ENCODE measurements at regions not wholly inside any gene's neighbourhood (a gene's known extent, or its start where the extent isn't known, plus 50 kb on each side); places are given as distances from the start of the nearest gene placed in this dataset.

DNA sequence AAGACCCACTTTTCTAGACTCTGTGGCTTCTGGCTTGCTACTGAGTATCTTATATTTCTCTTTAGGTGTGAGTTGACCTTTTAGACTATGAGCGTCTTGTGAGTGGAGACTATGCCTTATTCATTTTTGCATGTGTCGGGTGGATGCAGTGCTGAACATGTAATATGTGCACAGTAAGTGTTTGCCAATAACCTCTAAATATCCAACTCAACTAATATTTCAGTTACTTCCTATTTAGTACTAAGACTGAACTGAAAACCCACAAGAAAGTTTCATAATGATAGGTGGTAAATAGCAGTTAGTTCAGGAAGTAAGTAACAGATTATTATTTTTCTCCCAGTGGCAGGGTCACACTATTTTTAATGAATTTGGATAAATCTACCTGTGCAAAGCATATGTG lies 269.3 kb downstream of the KCNRG start:
- H3K27me3 ChIP-seq (ENCODE audit: insufficient read depth, low read length, poor library complexity) = no peaks in the 10 kb centered on the region
- 0 out of 2 replicates have a peak overlapping the region, but pooled peaks have one; percentile 7 for H2AFZ ChIP-seq (ENCODE audit: low read depth, low read length)
- H3K9me3 ChIP-seq (ENCODE audit: insufficient read depth, low read length, severe bottlenecking) = peaks cover 9% of the 10 kb centered on the region
- no peaks in the 10 kb centered on the region for H3K79me2 ChIP-seq (ENCODE audit: insufficient read depth, low read length)
- peaks cover 9% of the 10 kb centered on the region for H3K4me1 ChIP-seq (ENCODE audit: insufficient read depth, low read length)
- no peak overlapping the region for H3K9ac ChIP-seq (ENCODE audit: low read depth, low read length)
- H3K27ac ChIP-seq (ENCODE audit: low read length) = no peak overlapping the region; the same call in 1 of the 2 replicates
- H3K4me2 ChIP-seq (ENCODE audit: insufficient read depth, low read length) = no peak overlapping the region
- ATAC-seq (ENCODE audit: insufficient read depth, low read depth) (0 out of 3 replicates have a peak, but pooled peaks have one; percentile 14), DNase-seq (no peak)
- no peak for TF ChIP-seq EZH2 (IDR thresholded peaks at IDR 0.05; ENCODE audit: borderline replicate concordance, low read depth, low read length, severe bottlenecking)
- TF ChIP-seq, protein P1, sequence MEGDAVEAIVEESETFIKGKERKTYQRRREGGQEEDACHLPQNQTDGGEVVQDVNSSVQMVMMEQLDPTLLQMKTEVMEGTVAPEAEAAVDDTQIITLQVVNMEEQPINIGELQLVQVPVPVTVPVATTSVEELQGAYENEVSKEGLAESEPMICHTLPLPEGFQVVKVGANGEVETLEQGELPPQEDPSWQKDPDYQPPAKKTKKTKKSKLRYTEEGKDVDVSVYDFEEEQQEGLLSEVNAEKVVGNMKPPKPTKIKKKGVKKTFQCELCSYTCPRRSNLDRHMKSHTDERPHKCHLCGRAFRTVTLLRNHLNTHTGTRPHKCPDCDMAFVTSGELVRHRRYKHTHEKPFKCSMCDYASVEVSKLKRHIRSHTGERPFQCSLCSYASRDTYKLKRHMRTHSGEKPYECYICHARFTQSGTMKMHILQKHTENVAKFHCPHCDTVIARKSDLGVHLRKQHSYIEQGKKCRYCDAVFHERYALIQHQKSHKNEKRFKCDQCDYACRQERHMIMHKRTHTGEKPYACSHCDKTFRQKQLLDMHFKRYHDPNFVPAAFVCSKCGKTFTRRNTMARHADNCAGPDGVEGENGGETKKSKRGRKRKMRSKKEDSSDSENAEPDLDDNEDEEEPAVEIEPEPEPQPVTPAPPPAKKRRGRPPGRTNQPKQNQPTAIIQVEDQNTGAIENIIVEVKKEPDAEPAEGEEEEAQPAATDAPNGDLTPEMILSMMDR (IDR thresholded peaks at IDR 0.05; ENCODE audit: borderline replicate concordance, extremely low read depth, low read length, poor library complexity, severe bottlenecking) = no peak
- no peaks in the 10 kb centered on the region for H3K36me3 ChIP-seq (ENCODE audit: insufficient read depth, low read length)
- no peak overlapping the region for H3K4me3 ChIP-seq (ENCODE audit: low read depth in 1 of 2, low read length in 2 of 2)
- H4K20me1 ChIP-seq (ENCODE audit: insufficient read depth, low read length) = no peaks in the 10 kb centered on the region

DNA sequence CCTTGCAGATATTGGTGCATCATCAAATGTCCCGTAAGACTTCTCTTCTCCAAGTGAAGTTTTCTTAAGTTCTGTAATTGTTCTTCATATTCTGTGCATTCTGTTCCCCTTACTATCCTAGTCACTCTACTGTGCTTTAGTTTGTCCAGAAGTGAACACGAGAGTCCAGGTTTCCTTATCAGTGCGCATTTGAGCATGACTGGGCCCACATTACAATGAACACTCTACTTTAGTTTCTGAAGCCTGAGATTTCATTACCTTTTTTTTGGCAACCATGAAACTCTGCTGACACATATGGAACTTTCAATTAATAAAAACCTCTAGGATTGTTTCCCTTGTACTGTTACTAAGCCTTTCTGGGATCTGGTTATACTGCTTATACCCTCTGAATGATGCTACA lies 270.0 kb downstream of the KCNRG start:
- Histone ChIP-seq H3K9ac (ENCODE audit: low read depth, low read length) (no peak overlapping the region), H3K4me2 (ENCODE audit: insufficient read depth, low read length) (no peak overlapping the region), H3K27ac (ENCODE audit: low read length) (no peak overlapping the region), H3K9me3 (ENCODE audit: insufficient read depth, low read length, severe bottlenecking) (peaks cover 12% of the 10 kb centered on the region), H3K79me2 (ENCODE audit: insufficient read depth, low read length) (no peaks in the 10 kb centered on the region), H3K27me3 (ENCODE audit: insufficient read depth, low read length, poor library complexity) (no peaks in the 10 kb centered on the region), H2AFZ (ENCODE audit: low read depth, low read length) (no peak overlapping the region), H3K4me1 (ENCODE audit: insufficient read depth, low read length) (peaks cover 9% of the 10 kb centered on the region), H4K20me1 (ENCODE audit: insufficient read depth, low read length) (no peaks in the 10 kb centered on the region), H3K36me3 (ENCODE audit: insufficient read depth, low read length) (no peaks in the 10 kb centered on the region), H3K4me3 (ENCODE audit: low read depth in 1 of 2, low read length in 2 of 2) (no peak overlapping the region)
- DNase-seq = no peak
- TF ChIP-seq, protein P1 (IDR thresholded peaks at IDR 0.05; ENCODE audit: borderline replicate concordance, extremely low read depth, low read length, poor library complexity, severe bottlenecking) = no peak
- TF ChIP-seq EZH2 (IDR thresholded peaks at IDR 0.05; ENCODE audit: borderline replicate concordance, low read depth, low read length, severe bottlenecking) = no peak
- no peak for ATAC-seq (ENCODE audit: insufficient read depth, low read depth)

DNA sequence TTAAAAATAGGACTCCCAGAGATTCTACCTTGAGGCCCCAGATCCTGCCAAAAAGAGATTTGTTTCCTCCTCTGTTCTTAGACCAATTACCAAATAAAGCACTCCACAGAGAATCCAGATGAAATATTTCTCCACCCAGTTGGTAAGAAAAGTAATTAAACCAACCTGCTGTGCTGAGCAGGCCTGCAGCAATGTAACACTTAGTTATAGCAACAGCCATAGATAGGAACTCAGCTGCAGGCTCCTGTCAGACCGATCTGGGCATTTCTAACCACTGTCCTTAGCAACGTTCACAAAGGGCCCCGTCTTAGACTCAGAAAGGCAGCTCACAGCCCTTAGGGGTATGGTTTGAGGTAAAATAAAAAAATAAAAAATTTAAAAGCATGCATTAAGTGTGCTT lies 271.1 kb downstream of the KCNRG start:
- Histone ChIP-seq H3K79me2 (ENCODE audit: insufficient read depth, low read length) (no peaks in the 10 kb centered on the region), H3K4me3 (ENCODE audit: low read depth in 1 of 2, low read length in 2 of 2) (no peak overlapping the region), H3K4me1 (ENCODE audit: insufficient read depth, low read length) (peaks cover 9% of the 10 kb centered on the region), H3K9ac (ENCODE audit: low read depth, low read length) (no peak overlapping the region), H4K20me1 (ENCODE audit: insufficient read depth, low read length) (no peaks in the 10 kb centered on the region), H3K9me3 (ENCODE audit: insufficient read depth, low read length, severe bottlenecking) (peaks cover 12% of the 10 kb centered on the region), H2AFZ (ENCODE audit: low read depth, low read length) (no peak overlapping the region; the same call in 1 of the 2 replicates), H3K36me3 (ENCODE audit: insufficient read depth, low read length) (no peaks in the 10 kb centered on the region), H3K4me2 (ENCODE audit: insufficient read depth, low read length) (no peak overlapping the region), H3K27ac (ENCODE audit: low read length) (no peak overlapping the region), H3K27me3 (ENCODE audit: insufficient read depth, low read length, poor library complexity) (no peaks in the 10 kb centered on the region)
- no peak for DNase-seq
- no peak for TF ChIP-seq EZH2 (IDR thresholded peaks at IDR 0.05; ENCODE audit: borderline replicate concordance, low read depth, low read length, severe bottlenecking)
- TF ChIP-seq, protein P1 (IDR thresholded peaks at IDR 0.05; ENCODE audit: borderline replicate concordance, extremely low read depth, low read length, poor library complexity, severe bottlenecking) = no peak
- ATAC-seq (ENCODE audit: insufficient read depth, low read depth) = no peak

DNA sequence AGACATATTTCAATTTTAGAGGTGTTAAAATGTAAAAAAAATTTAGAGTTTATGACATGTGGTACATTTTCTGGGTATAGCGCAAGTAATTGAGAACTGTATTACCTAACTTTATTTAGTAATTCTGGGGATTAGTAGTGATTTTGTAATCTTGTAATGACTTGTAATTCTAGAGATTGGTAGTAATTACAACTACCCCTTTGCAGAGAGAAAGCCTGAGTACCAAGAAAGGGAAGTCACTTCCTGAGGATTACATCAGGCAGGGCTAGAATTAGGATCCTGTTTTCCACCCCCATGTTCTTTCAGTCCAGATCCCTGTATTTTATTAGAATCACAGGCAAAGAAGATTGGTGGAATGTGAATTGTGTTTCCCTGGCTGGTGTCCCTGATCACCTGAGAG lies 274.9 kb downstream of the KCNRG start:
- H3K4me3 ChIP-seq (ENCODE audit: low read depth in 1 of 2, low read length in 2 of 2) = no peak overlapping the region
- no peak for DNase-seq
- H3K9ac ChIP-seq (ENCODE audit: low read depth, low read length) = no peak overlapping the region
- H3K27ac ChIP-seq (ENCODE audit: low read length) = no peak overlapping the region
- no peak for ATAC-seq (ENCODE audit: insufficient read depth, low read depth)
- H3K27me3 ChIP-seq (ENCODE audit: insufficient read depth, low read length, poor library complexity) = no peaks in the 10 kb centered on the region
- H2AFZ ChIP-seq (ENCODE audit: low read depth, low read length) = no peak overlapping the region
- no peaks in the 10 kb centered on the region for H4K20me1 ChIP-seq (ENCODE audit: insufficient read depth, low read length)
- TF ChIP-seq, protein P1 (IDR thresholded peaks at IDR 0.05; ENCODE audit: borderline replicate concordance, extremely low read depth, low read length, poor library complexity, severe bottlenecking) = no peak
- no peak for TF ChIP-seq EZH2 (IDR thresholded peaks at IDR 0.05; ENCODE audit: borderline replicate concordance, low read depth, low read length, severe bottlenecking)
- no peaks in the 10 kb centered on the region for H3K79me2 ChIP-seq (ENCODE audit: insufficient read depth, low read length)
- peaks cover 6% of the 10 kb centered on the region for H3K4me1 ChIP-seq (ENCODE audit: insufficient read depth, low read length)
- no peak overlapping the region for H3K4me2 ChIP-seq (ENCODE audit: insufficient read depth, low read length)
- no peaks in the 10 kb centered on the region for H3K36me3 ChIP-seq (ENCODE audit: insufficient read depth, low read length)
- peaks cover 4% of the 10 kb centered on the region for H3K9me3 ChIP-seq (ENCODE audit: insufficient read depth, low read length, severe bottlenecking)
